Activated CD4-positive, alpha-beta T cell treated with anti-CD3 and anti-CD28 coated beads for 48 hours (primary cell): ENCODE measurements at regions not wholly inside any gene's neighbourhood (a gene's known extent, or its start where the extent isn't known, plus 50 kb on each side); places are given as distances from the start of the nearest gene placed in this dataset.
"Not testable (repeated sequence)": the region's sequence is repeated elsewhere in the genome, so short reads cannot be mapped to it uniquely, and the experiment has no call there.

ENCODE experiments used
- DNase-seq: peaks from one replicate; pipeline ENCODE4 v3.0.0-alpha.2; 2020

DNA sequence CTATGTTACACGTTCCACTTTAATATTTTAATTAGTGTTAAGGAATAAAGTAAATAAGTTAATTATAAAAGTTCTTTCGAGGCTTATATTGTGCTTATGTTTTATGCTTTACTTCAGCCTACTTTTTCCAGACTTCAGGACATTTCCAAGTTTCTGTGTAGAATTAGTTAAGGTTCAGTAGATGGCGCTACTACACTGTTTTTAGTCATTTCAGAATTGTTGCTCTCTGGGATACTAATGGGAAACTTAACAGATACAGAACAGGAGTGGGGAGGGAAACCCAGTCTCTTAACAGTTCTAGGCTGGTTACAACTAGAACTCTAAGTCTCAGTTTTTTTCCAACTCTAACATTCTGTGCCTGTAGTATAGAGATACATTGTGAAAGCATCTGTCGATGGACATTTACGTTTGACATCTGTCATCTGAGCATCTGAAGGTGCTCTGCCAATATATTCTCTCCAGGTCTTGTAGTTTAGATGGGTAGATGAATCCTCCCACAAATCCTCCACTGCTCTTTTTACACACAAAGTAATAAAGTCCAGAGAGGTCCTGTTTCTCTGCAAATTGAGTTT lies 56.8 kb upstream of the FAM171A1 start:
- DNase-seq, result no peak

DNA sequence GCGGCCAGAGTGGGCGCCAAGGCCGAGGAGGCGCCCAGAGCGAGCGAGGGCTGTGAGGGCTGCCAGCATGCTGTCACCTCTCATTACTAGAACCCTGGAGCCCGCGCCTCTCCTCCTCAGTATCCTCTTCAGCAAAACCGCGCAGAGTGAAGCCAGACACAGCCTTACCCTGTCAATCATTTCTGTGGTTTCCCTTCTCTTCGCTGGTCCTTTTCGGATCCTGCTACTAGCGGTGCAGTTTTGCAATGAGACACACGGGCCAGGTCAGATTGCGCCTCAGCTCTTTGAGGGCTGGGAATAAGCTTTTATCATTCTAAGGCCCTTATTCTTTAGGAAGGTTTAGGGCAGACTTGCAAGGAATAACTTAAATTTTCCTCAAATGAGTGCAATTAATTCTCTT lies 55.5 kb upstream of the FAM171A1 start:
- DNase-seq, result no peak

DNA sequence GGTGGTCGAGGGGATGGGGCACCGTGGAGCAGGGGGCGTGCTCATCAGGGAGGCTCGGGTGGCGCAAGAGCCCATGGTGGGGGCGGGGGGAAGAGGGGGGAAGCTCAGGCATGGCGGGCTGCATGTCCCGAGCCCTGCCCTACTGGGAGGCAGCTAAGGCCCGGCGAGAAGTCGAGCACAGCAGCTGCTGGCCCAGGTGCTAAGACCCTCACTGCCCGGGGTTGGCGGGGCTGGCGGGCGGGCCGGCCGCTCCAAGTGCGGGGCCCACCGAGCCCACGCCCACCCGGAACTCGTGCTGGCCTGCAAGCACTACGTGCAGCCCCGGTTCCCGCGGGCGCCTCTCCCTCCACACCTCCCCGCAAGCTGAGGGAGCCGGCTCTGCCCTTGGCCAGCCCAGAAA lies 55.0 kb upstream of the FAM171A1 start:
- no peak for DNase-seq

DNA sequence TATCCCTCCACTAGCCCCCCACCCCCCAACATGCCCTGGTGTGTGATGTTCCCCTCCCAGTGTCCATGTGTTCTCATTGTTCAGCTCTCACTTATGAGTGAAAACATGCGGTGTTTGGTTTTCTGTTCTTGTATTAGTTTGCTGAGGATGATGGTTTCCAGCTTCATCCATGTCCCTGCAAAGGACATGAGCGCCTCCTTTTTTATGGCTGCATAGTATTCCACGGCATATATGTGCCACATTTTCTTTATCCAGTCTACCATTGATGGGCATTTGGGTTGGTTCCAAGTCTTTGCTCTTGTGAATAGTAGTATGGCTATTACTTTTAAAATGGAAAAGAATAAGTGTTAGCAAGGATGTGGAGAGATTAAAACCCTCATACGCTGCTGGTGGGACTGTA lies 50.8 kb upstream of the FAM171A1 start:
- not testable (repeated sequence) for DNase-seq
